NB4 (cell line): ENCODE measurements at regions not wholly inside any gene's neighbourhood (a gene's known extent, or its start where the extent isn't known, plus 50 kb on each side); places are given as distances from the start of the nearest gene placed in this dataset.
"Not testable (repeated sequence)": the region's sequence is repeated elsewhere in the genome, so short reads cannot be mapped to it uniquely, and the experiment has no call there.

Experiments
- CTCF ChIP-seq: IDR thresholded peaks from one replicate; pipeline ENCODE4 v1.5.1; 2012; ENCODE audit warnings: low read depth, low read length
- MYC ChIP-seq: IDR thresholded peaks from 2 replicates; pipeline ENCODE4 v1.6.1; 2011; ENCODE audit warnings: low read depth, low read length
- POLR2A ChIP-seq: IDR thresholded peaks from 2 replicates; pipeline ENCODE4 v1.6.1; 2011; ENCODE audit warnings: mild to moderate bottlenecking; ENCODE audit not compliant: insufficient read length; ENCODE audit errors: extremely low read depth

DNA sequence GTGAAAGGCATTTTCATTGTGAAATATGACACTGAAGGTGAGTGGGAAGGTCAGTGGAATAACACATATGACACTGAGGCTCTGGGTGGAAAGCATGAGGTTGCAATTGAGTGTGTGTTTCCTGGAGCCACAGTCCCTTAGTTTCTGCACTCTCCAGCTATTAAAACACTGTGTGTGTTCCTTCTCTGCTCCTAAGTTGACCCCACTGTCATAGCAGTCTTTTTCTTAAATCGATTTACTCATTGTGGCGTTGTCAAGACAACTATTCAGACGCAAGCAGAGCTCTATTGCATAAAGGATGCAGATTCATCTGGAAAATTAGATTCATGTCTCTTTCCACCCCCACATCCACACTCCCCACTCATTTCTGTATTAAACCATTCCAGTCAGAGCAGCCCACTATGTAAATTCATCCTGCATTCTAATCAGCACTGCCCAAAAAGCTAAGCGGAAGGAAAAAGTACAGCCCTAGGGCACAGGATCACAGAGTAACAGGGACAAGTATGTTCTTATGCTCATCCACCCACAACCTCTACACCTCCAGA, 154.2 kb upstream of the NUDT10 start:
- not testable (repeated sequence) for TF ChIP-seq POLR2A, MYC, CTCF
